NCI-H1048 (cell line): ENCODE measurements at regions not wholly inside any gene's neighbourhood (a gene's known extent, or its start where the extent isn't known, plus 50 kb on each side); places are given as distances from the start of the nearest gene placed in this dataset.

ENCODE experiments used
- DNase-seq: peaks from one replicate; lab custom pipeline; 2025; lab: John Stamatoyannopoulos, UW

GRCh38 chr3:148642616-148643015 lies 55.1 kb upstream of the AGTR1 start:
- DNase-seq, result no peak

- no peak for DNase-seq
These were observed 54.3 kb upstream of the AGTR1 start for GRCh38 chr3:148643389-148643840.

- no peak for DNase-seq
These were observed 51.5 kb upstream of the AGTR1 start for GRCh38 chr3:148646126-148646665.
